ENCODE measurements at regions not wholly inside any gene's neighbourhood (a gene's known extent, or its start where the extent isn't known, plus 50 kb on each side); places are given as distances from the start of the nearest gene placed in this dataset.

DNA sequence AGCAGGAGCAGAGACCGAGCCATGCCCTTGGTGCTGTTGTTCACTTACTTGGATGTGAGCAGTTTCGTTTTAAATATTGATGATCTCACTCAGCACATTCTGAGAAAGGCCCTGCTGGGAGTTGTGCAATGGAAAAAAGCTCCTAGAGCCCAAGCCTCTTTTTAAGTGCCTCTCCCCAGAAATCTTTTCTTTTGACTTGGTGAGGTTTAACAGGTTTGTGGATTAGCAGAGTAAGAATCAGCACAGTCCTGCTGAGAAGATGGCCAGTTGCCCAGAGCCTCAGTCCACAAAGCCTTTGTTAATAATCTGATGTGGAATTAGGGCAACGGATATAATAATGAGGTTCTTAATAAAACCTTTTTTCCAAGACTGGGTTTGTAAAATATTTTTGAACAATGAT is 157.5 kb upstream of the ATP6AP2 start:
- TF ChIP-seq CTCF (IDR thresholded peaks at IDR 0.05) (no peak), POLR2AphosphoS5 (IDR thresholded peaks at IDR 0.05) (no peak), EP300 (IDR thresholded peaks at IDR 0.05) (no peak), POLR2A (IDR thresholded peaks at IDR 0.05) (no peak)

DNA sequence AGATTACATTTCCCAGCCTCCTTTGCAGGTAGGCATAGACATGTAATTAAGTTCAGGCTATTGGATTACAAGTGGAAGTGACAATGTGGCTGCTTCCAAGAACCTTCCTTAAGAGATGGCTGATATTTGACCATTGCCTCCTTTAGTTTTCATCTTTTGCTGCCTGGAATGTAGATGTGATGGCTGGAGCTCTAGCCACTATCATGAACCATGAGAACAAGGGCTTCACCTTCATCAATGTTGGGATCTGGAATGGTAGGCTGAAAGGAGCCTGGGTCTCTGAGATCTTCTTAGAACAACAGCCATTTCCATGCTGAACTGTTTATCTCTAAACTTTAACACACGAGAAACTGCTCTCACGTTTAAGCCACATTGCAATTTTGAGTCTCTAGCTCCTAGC is 158.7 kb upstream of the ATP6AP2 start:
- H3K27me3 ChIP-seq: no peaks in the 10 kb centered on the region
- H3K4me3 ChIP-seq: no peak overlapping the region
- no peaks in the 10 kb centered on the region for H3K36me3 ChIP-seq
- WGBS: 79% methylated on average over 2 of the region's 2 CpGs
- no peak for DNase-seq (ENCODE audit: low spot score in 2 of 2)
- no peak overlapping the region for H3K27ac ChIP-seq
- no peaks in the 10 kb centered on the region for H3K9me3 ChIP-seq
- H3K4me1 ChIP-seq: no peaks in the 10 kb centered on the region
- no peak for TF ChIP-seq EP300 (IDR thresholded peaks at IDR 0.05)
- TF ChIP-seq POLR2AphosphoS5 (IDR thresholded peaks at IDR 0.05): no peak
- TF ChIP-seq POLR2A (IDR thresholded peaks at IDR 0.05): no peak
- TF ChIP-seq CTCF (IDR thresholded peaks at IDR 0.05): no peak

More for the DNA sequence above, 157.5 kb upstream of the ATP6AP2 start:
- no peaks in the 10 kb centered on the region for H3K27me3 ChIP-seq
- 52% methylated on average over 3 of the region's 3 CpGs for WGBS
- no peaks in the 10 kb centered on the region for H3K36me3 ChIP-seq
- H3K4me1 ChIP-seq: no peaks in the 10 kb centered on the region
- H3K9me3 ChIP-seq: no peaks in the 10 kb centered on the region
- no peak overlapping the region for H3K4me3 ChIP-seq
- no peak overlapping the region for H3K27ac ChIP-seq
- DNase-seq (ENCODE audit: low spot score in 2 of 2): no peak

GRCh38 chrX:40420899-40421729 is 159.7 kb upstream of the ATP6AP2 start:
- no peaks in the 10 kb centered on the region for H3K4me1 ChIP-seq
- WGBS: 83% methylated on average over 8 of the region's 9 CpGs
- no peak for DNase-seq (ENCODE audit: low spot score in 2 of 2)

GRCh38 chrX:40418813-40419195 is 162.0 kb upstream of the ATP6AP2 start:
- DNase-seq (ENCODE audit: low spot score in 2 of 2): no peak
- TF ChIP-seq EP300 (IDR thresholded peaks at IDR 0.05) (no peak), POLR2AphosphoS5 (IDR thresholded peaks at IDR 0.05) (no peak), POLR2A (IDR thresholded peaks at IDR 0.05) (no peak), CTCF (IDR thresholded peaks at IDR 0.05) (no peak)
- Histone ChIP-seq H3K36me3 (no peaks in the 10 kb centered on the region), H3K4me1 (no peaks in the 10 kb centered on the region), H3K9me3 (no peaks in the 10 kb centered on the region), H3K27ac (no peak overlapping the region), H3K27me3 (no peaks in the 10 kb centered on the region), H3K4me3 (no peak overlapping the region)
- 83% methylated on average over 3 of the region's 3 CpGs for WGBS

More at GRCh38 chrX:40420899-40421729, 159.7 kb upstream of the ATP6AP2 start:
- no peak overlapping the region for H3K27ac ChIP-seq
- H3K36me3 ChIP-seq: no peaks in the 10 kb centered on the region
- no peaks in the 10 kb centered on the region for H3K9me3 ChIP-seq
- no peak for TF ChIP-seq EP300 (IDR thresholded peaks at IDR 0.05)
- H3K4me3 ChIP-seq: no peak overlapping the region
- H3K27me3 ChIP-seq: no peaks in the 10 kb centered on the region

- Histone ChIP-seq H3K27me3 (no peaks in the 10 kb centered on the region), H3K4me1 (no peaks in the 10 kb centered on the region), H3K4me3 (no peak overlapping the region), H3K27ac (no peak overlapping the region), H3K9me3 (no peaks in the 10 kb centered on the region), H3K36me3 (no peaks in the 10 kb centered on the region)
- no peak for DNase-seq (ENCODE audit: low spot score in 2 of 2)
- TF ChIP-seq POLR2AphosphoS5 (IDR thresholded peaks at IDR 0.05): no peak
- no peak for TF ChIP-seq POLR2A (IDR thresholded peaks at IDR 0.05)
- no peak for TF ChIP-seq EP300 (IDR thresholded peaks at IDR 0.05)
- no peak for TF ChIP-seq CTCF (IDR thresholded peaks at IDR 0.05)
- WGBS: 55% methylated on average over 7 of the region's 7 CpGs
These were observed 162.5 kb upstream of the ATP6AP2 start for GRCh38 chrX:40418146-40418812.

Data from suprapubic skin (tissue), 4 donors.